Muscle of arm (tissue), 1 donor: ENCODE measurements at regions not wholly inside any gene's neighbourhood (a gene's known extent, or its start where the extent isn't known, plus 50 kb on each side); places are given as distances from the start of the nearest gene placed in this dataset.

Source experiments
- DNase-seq: peaks from one replicate; pipeline ENCODE4 v3.0.0-alpha.2; 2013

- no peak for DNase-seq
These were observed 97.0 kb upstream of the LNX1 start for GRCh38 chr4:53688186-53688790.

GRCh38 chr4:53686521-53686920 is 95.2 kb upstream of the LNX1 start:
- peak; percentile 25 for DNase-seq

GRCh38 chr4:53684136-53685130 is 93.1 kb upstream of the LNX1 start:
- peak; percentile 71 for DNase-seq

- no peak for DNase-seq
These were observed 91.6 kb upstream of the LNX1 start for GRCh38 chr4:53682908-53683307.

- DNase-seq = no peak
These were observed 90.9 kb upstream of the LNX1 start for GRCh38 chr4:53682196-53682595.

GRCh38 chr4:53680598-53680997 is 89.3 kb upstream of the LNX1 start:
- no peak for DNase-seq

GRCh38 chr4:53680168-53680567 is 88.9 kb upstream of the LNX1 start:
- DNase-seq = no peak

GRCh38 chr4:53676402-53676871 is 85.2 kb upstream of the LNX1 start:
- DNase-seq = no peak

GRCh38 chr4:53674903-53675302 is 83.6 kb upstream of the LNX1 start:
- DNase-seq = no peak

- no peak for DNase-seq
These were observed 81.6 kb upstream of the LNX1 start for GRCh38 chr4:53672873-53673272.

GRCh38 chr4:53671757-53672156 is 80.5 kb upstream of the LNX1 start:
- DNase-seq = no peak

- no peak for DNase-seq
These were observed 68.5 kb upstream of the LNX1 start for GRCh38 chr4:53659737-53660136.

- DNase-seq = no peak
These were observed 67.8 kb upstream of the LNX1 start for GRCh38 chr4:53659112-53659511.

- no peak for DNase-seq
These were observed 66.7 kb upstream of the LNX1 start for GRCh38 chr4:53658029-53658428.

GRCh38 chr4:53656421-53656981 is 65.2 kb upstream of the LNX1 start:
- DNase-seq = peak; percentile 75

GRCh38 chr4:53654300-53654758 is 63.0 kb upstream of the LNX1 start:
- DNase-seq = peak; percentile 45

- no peak for DNase-seq
These were observed 62.3 kb upstream of the LNX1 start for GRCh38 chr4:53653484-53654053.

GRCh38 chr4:53651156-53651735 is 60.0 kb upstream of the LNX1 start:
- no peak for DNase-seq

- no peak for DNase-seq
These were observed 58.1 kb upstream of the LNX1 start for GRCh38 chr4:53649357-53649756.

GRCh38 chr4:53647547-53647946 is 56.3 kb upstream of the LNX1 start:
- no peak for DNase-seq

- DNase-seq = no peak
These were observed 55.5 kb upstream of the LNX1 start for GRCh38 chr4:53646795-53647194.

- no peak for DNase-seq
These were observed 53.8 kb upstream of the LNX1 start for GRCh38 chr4:53645108-53645507.
